ENCODE measurements at regions not wholly inside any gene's neighbourhood (a gene's known extent, or its start where the extent isn't known, plus 50 kb on each side); places are given as distances from the start of the nearest gene placed in this dataset.

- TF ChIP-seq EZH2 (IDR thresholded peaks at IDR 0.05; ENCODE audit: borderline replicate concordance, low read length) (no peak), CTCF (IDR thresholded peaks at IDR 0.05; ENCODE audit: low read length) (no peak)
- no peaks in the 10 kb centered on the region for H3F3A ChIP-seq (ENCODE audit: insufficient read depth, low read length)
- no peaks in the 10 kb centered on the region for H3K27me3 ChIP-seq (ENCODE audit: insufficient read depth, low read length)
- no peaks in the 10 kb centered on the region for H3K9me2 ChIP-seq (ENCODE audit: low read depth, low read length)
- no peak overlapping the region for H3K4me3 ChIP-seq (ENCODE audit: low read depth, low read length, poor library complexity, severe bottlenecking)
- H2AFZ ChIP-seq (ENCODE audit: low read length): no peak overlapping the region
- H3K9me3 ChIP-seq (ENCODE audit: low read length): no peaks in the 10 kb centered on the region
- no peak overlapping the region for H3K9ac ChIP-seq (ENCODE audit: low read length)
- no peaks in the 10 kb centered on the region for H4K20me1 ChIP-seq (ENCODE audit: insufficient read depth, low read length)
- H3K79me2 ChIP-seq (ENCODE audit: insufficient read depth, low read length): no peaks in the 10 kb centered on the region
- H3K4me1 ChIP-seq (ENCODE audit: insufficient read depth, low read length, severe bottlenecking): no peaks in the 10 kb centered on the region
- H3K4me2 ChIP-seq (ENCODE audit: low read length): no peak overlapping the region
- H3K27ac ChIP-seq (ENCODE audit: low read depth, low read length, poor library complexity, severe bottlenecking): no peak overlapping the region
- no peaks in the 10 kb centered on the region for H3K36me3 ChIP-seq (ENCODE audit: insufficient read depth, low read length)
Observed at GRCh38 chr6:23589811-23590210, 536.2 kb upstream of the NRSN1 start.

GRCh38 chr6:23590498-23591126 lies 535.4 kb upstream of the NRSN1 start:
- no peaks in the 10 kb centered on the region for H3K4me1 ChIP-seq (ENCODE audit: insufficient read depth, low read length, severe bottlenecking)
- no peak overlapping the region for H3K4me2 ChIP-seq (ENCODE audit: low read length)
- H3K4me3 ChIP-seq (ENCODE audit: low read depth, low read length, poor library complexity, severe bottlenecking): no peak overlapping the region
- TF ChIP-seq EZH2 (IDR thresholded peaks at IDR 0.05; ENCODE audit: borderline replicate concordance, low read length) (no peak), CTCF (IDR thresholded peaks at IDR 0.05; ENCODE audit: low read length) (no peak)
- H3K9me3 ChIP-seq (ENCODE audit: low read length): no peaks in the 10 kb centered on the region
- no peaks in the 10 kb centered on the region for H3F3A ChIP-seq (ENCODE audit: insufficient read depth, low read length)
- no peaks in the 10 kb centered on the region for H4K20me1 ChIP-seq (ENCODE audit: insufficient read depth, low read length)
- H3K27ac ChIP-seq (ENCODE audit: low read depth, low read length, poor library complexity, severe bottlenecking): no peak overlapping the region
- H3K36me3 ChIP-seq (ENCODE audit: insufficient read depth, low read length): no peaks in the 10 kb centered on the region
- no peaks in the 10 kb centered on the region for H3K27me3 ChIP-seq (ENCODE audit: insufficient read depth, low read length)
- H3K79me2 ChIP-seq (ENCODE audit: insufficient read depth, low read length): no peaks in the 10 kb centered on the region
- no peak overlapping the region for H2AFZ ChIP-seq (ENCODE audit: low read length)
- no peaks in the 10 kb centered on the region for H3K9me2 ChIP-seq (ENCODE audit: low read depth, low read length)
- no peak overlapping the region for H3K9ac ChIP-seq (ENCODE audit: low read length)

- no peak overlapping the region for H3K9ac ChIP-seq (ENCODE audit: low read length)
- H3K27ac ChIP-seq (ENCODE audit: low read depth, low read length, poor library complexity, severe bottlenecking): no peak overlapping the region
- no peaks in the 10 kb centered on the region for H3F3A ChIP-seq (ENCODE audit: insufficient read depth, low read length)
- H2AFZ ChIP-seq (ENCODE audit: low read length): no peak overlapping the region
- no peaks in the 10 kb centered on the region for H3K9me3 ChIP-seq (ENCODE audit: low read length)
- H3K27me3 ChIP-seq (ENCODE audit: insufficient read depth, low read length): no peaks in the 10 kb centered on the region
- no peak overlapping the region for H3K4me3 ChIP-seq (ENCODE audit: low read depth, low read length, poor library complexity, severe bottlenecking)
- no peak overlapping the region for H3K4me2 ChIP-seq (ENCODE audit: low read length)
- H3K79me2 ChIP-seq (ENCODE audit: insufficient read depth, low read length): no peaks in the 10 kb centered on the region
- H3K36me3 ChIP-seq (ENCODE audit: insufficient read depth, low read length): no peaks in the 10 kb centered on the region
- TF ChIP-seq CTCF (IDR thresholded peaks at IDR 0.05; ENCODE audit: low read length) (no peak), EZH2 (IDR thresholded peaks at IDR 0.05; ENCODE audit: borderline replicate concordance, low read length) (no peak)
- no peaks in the 10 kb centered on the region for H3K4me1 ChIP-seq (ENCODE audit: insufficient read depth, low read length, severe bottlenecking)
- H3K9me2 ChIP-seq (ENCODE audit: low read depth, low read length): no peaks in the 10 kb centered on the region
- no peaks in the 10 kb centered on the region for H4K20me1 ChIP-seq (ENCODE audit: insufficient read depth, low read length)
Observed at GRCh38 chr6:23591761-23592160, 534.3 kb upstream of the NRSN1 start.

Measured in OCI-LY1 (cell line).